Endothelial cell of umbilical vein (primary cell): ENCODE measurements at regions not wholly inside any gene's neighbourhood (a gene's known extent, or its start where the extent isn't known, plus 50 kb on each side); places are given as distances from the start of the nearest gene placed in this dataset.

Experiments used
- BruUV-seq: library from RNA; stranded (reverse); fragments of 400-500 nt; replicated peaks from 2 replicates; lab custom pipeline; 2021; lab: Mats Ljungman, UMichigan
- CTCF ChIA-PET: fragments of 300-600, 350-600 bp; sonication (Branson Sonifier 250); formaldehyde crosslinking; loops from one replicate; lab custom pipeline; 2021; ENCODE audit warnings: antibody characterized with exemption, inconsistent platforms; lab: Charles Lee
- POLR2A ChIA-PET: fragments of 300-600, 350-600 bp; sonication (Branson Sonifier 250); formaldehyde crosslinking; loops from one replicate; lab custom pipeline; 2021; ENCODE audit warnings: antibody characterized with exemption, inconsistent platforms; lab: Charles Lee
- DNase-seq: peaks from one replicate; pipeline ENCODE4 v3.0.0-alpha.2; 2011; ENCODE audit warnings: low read depth, low spot score
- FAIRE-seq: peaks from 2 replicates; lab custom pipeline; 2011; peaks lifted over from hg19 to GRCh38; lab: Jason Lieb, UNC
- H2AFZ ChIP-seq: 2 replicates; pipeline ENCODE4 v1.6.0; 2012; ENCODE audit warnings: low read depth, low read length, control low read depth, inconsistent platforms
- H3K27ac ChIP-seq: 2 replicates; pipeline ENCODE4 v1.5.1; 2011; ENCODE audit warnings: low read depth, mild to moderate bottlenecking, control low read depth, low read length, moderate library complexity; ENCODE audit not compliant: insufficient read depth
- H3K27me3 ChIP-seq, 2 experiments: 2 replicates each; pipeline versions ENCODE4 v1.6.0 to v1.6.1; 2011; ENCODE audit warnings: low read length in 2 of 2, mixed read lengths in 1 of 2; ENCODE audit not compliant: control insufficient read depth in 2 of 2, insufficient read depth in 2 of 2
- H3K36me3 ChIP-seq, 2 experiments: 2 replicates in 1 of 2; 3 replicates in 1 of 2; pipeline ENCODE4 v1.5.1; 2011; ENCODE audit warnings: low read length in 2 of 2, mild to moderate bottlenecking in 1 of 2, moderate library complexity in 1 of 2; ENCODE audit not compliant: control insufficient read depth in 2 of 2, insufficient read depth in 2 of 2; ENCODE audit errors: extremely low read depth in 1 of 2
- H3K4me1 ChIP-seq: 3 replicates; pipeline ENCODE4 v1.5.1; 2011; ENCODE audit warnings: mild to moderate bottlenecking, low read length; ENCODE audit not compliant: control insufficient read depth, insufficient read depth; ENCODE audit errors: extremely low read depth
- H3K4me2 ChIP-seq: 2 replicates; pipeline ENCODE4 v1.6.1; 2011; ENCODE audit warnings: low read length, control low read depth, mixed read lengths; ENCODE audit not compliant: insufficient read depth
- H3K4me3 ChIP-seq, 3 experiments: fragments of 200-600 bp in 1 of 3; sonication (generic), shearing (Covaris generic) in 1 of 3; replicated peaks in 1 of 3; 2 replicates each; pipeline ENCODE4 v1.5.1; 2011 to 2016; ENCODE audit warnings: control low read depth in 3 of 3, low read length in 3 of 3, mild to moderate bottlenecking in 2 of 3, inconsistent platforms in 1 of 3, low read depth in 1 of 3, moderate library complexity in 1 of 3; ENCODE audit not compliant: insufficient read depth in 1 of 3
- H3K79me2 ChIP-seq: 2 replicates; pipeline ENCODE4 v1.6.0; 2012; ENCODE audit warnings: low read length, inconsistent platforms; ENCODE audit not compliant: control insufficient read depth, insufficient read depth
- H3K9ac ChIP-seq: replicated peaks from 2 replicates; pipeline ENCODE3; 2011; ENCODE audit warnings: low read length, control low read depth; ENCODE audit not compliant: insufficient read depth; ENCODE audit errors: extremely low read depth
- H3K9me1 ChIP-seq: replicated peaks from 3 replicates; pipeline ENCODE4 v1.6.0; 2011; ENCODE audit warnings: mild to moderate bottlenecking, low read length; ENCODE audit not compliant: control insufficient read depth, insufficient read depth; ENCODE audit errors: extremely low read depth
- H3K9me3 ChIP-seq: replicated peaks from 2 replicates; pipeline ENCODE4 v1.5.1; 2012; ENCODE audit warnings: low read length, inconsistent platforms; ENCODE audit not compliant: control insufficient read depth, insufficient read depth
- H4K20me1 ChIP-seq: replicated peaks from 2 replicates; pipeline ENCODE3; 2011; ENCODE audit warnings: mild to moderate bottlenecking, low read length; ENCODE audit not compliant: control insufficient read depth, insufficient read depth; ENCODE audit errors: extremely low read depth
- CTCF ChIP-seq, 2 donors: IDR thresholded peaks; 1 replicate in 1 of 2; 2 replicates in 1 of 2; pipeline ENCODE4 v1.5.1; 2011; ENCODE audit warnings: low read length in 2 of 2, mild to moderate bottlenecking in 2 of 2, moderate library complexity in 2 of 2, control low read depth in 1 of 2, inconsistent platforms in 1 of 2, low read depth in 1 of 2; ENCODE audit not compliant: insufficient read depth in 1 of 2; ENCODE audit errors: extremely low read depth in 1 of 2
- EZH2 ChIP-seq: IDR thresholded peaks from 2 replicates; pipeline ENCODE4 v1.6.1; 2012; ENCODE audit warnings: borderline replicate concordance, low read depth, mild to moderate bottlenecking, moderate library complexity, low read length, inconsistent platforms; ENCODE audit not compliant: severe bottlenecking
- FOS ChIP-seq: IDR thresholded peaks from 2 replicates; pipeline ENCODE4 v1.6.1; 2011; ENCODE audit warnings: mild to moderate bottlenecking, low read length, moderate library complexity, borderline replicate concordance; ENCODE audit not compliant: insufficient read depth
- GATA2 ChIP-seq: IDR thresholded peaks from 2 replicates; pipeline ENCODE4 v1.7.0; 2011; ENCODE audit warnings: low read depth, mild to moderate bottlenecking, moderate library complexity, mixed read lengths, low read length; ENCODE audit not compliant: insufficient read length, insufficient read depth
- JUN ChIP-seq: IDR thresholded peaks from 2 replicates; pipeline ENCODE4 v1.6.1; 2011; ENCODE audit warnings: borderline replicate concordance, low read depth; ENCODE audit not compliant: insufficient read length, insufficient read depth
- MAX ChIP-seq: IDR thresholded peaks from 2 replicates; pipeline ENCODE4 v1.6.1; 2011; ENCODE audit not compliant: insufficient read depth, insufficient read length
- MYC ChIP-seq: IDR thresholded peaks from one replicate; pipeline ENCODE4 v1.6.1; 2011; ENCODE audit warnings: mild to moderate bottlenecking, low read depth, low read length
- POLR2A ChIP-seq: IDR thresholded peaks from 2 replicates; pipeline ENCODE4 v1.6.1; 2012; ENCODE audit warnings: low read depth, mild to moderate bottlenecking, control low read depth, low read length
- POLR2AphosphoS5 ChIP-seq: IDR thresholded peaks from 2 replicates; pipeline ENCODE4 v1.6.1; 2012; ENCODE audit warnings: low read depth, mild to moderate bottlenecking, control low read depth, low read length, moderate library complexity; ENCODE audit not compliant: insufficient read depth
- dilution Hi-C: fragments of 300-500 bp; cut with MboI; formaldehyde crosslinking; loops from one replicate; pipeline ENCODE4 v1.15.0; 2019; ENCODE audit warnings: low sequenced_read_pairs; ENCODE audit not compliant: extremely low pct_ligation_motif_present
- intact Hi-C: fragments of 100-400 bp; cut with micrococcal nuclease; formaldehyde crosslinking; loops from one replicate; pipeline ENCODE4 v1.10.0; 2022

- DNase-seq (no peak), FAIRE-seq (no peak)
- peaks cover 4% of the 10 kb centered on the region for H3K9me3 ChIP-seq
- intact Hi-C loops: no loop called here
- H3K4me2 ChIP-seq: no peak overlapping the region
- POLR2A ChIA-PET: no interaction called here
- no TSS peak for BruUV-seq
- dilution Hi-C loops: no loop called here
- H3K36me3 ChIP-seq: no peaks in the 10 kb centered on the region
- H3K79me2 ChIP-seq: no peaks in the 10 kb centered on the region
- H3K27ac ChIP-seq: no peak overlapping the region
- no peak overlapping the region for H3K9ac ChIP-seq
- H3K4me3 ChIP-seq: no peak overlapping the region
- H2AFZ ChIP-seq: no peak overlapping the region
- H4K20me1 ChIP-seq: no peaks in the 10 kb centered on the region
- H3K9me1 ChIP-seq: no peaks in the 10 kb centered on the region
- H3K4me1 ChIP-seq: no peaks in the 10 kb centered on the region
- CTCF ChIA-PET: no interaction called here
- no peak for TF ChIP-seq MAX
- no peaks in the 10 kb centered on the region for H3K27me3 ChIP-seq
Observed at GRCh38 chr18:73850782-73851181, 296.9 kb downstream of the FBXO15 start.

GRCh38 chr18:73848656-73849055, 299.0 kb downstream of the FBXO15 start:
- intact Hi-C loops: no loop called here
- no peak for FAIRE-seq
- CTCF ChIA-PET: no interaction called here
- Histone ChIP-seq H3K4me1 (no peaks in the 10 kb centered on the region), H3K4me3 (no peak overlapping the region), H3K9me1 (no peaks in the 10 kb centered on the region), H4K20me1 (no peaks in the 10 kb centered on the region), H3K4me2 (no peak overlapping the region), H3K9ac (no peak overlapping the region), H3K27me3 (no peaks in the 10 kb centered on the region), H3K9me3 (no peaks in the 10 kb centered on the region), H3K79me2 (no peaks in the 10 kb centered on the region), H3K36me3 (no peaks in the 10 kb centered on the region), H2AFZ (no peak overlapping the region), H3K27ac (no peak overlapping the region)
- dilution Hi-C loops: no loop called here
- no peak for DNase-seq
- POLR2A ChIA-PET: no interaction called here
- TF ChIP-seq EZH2 (no peak), MYC (no peak), CTCF (IDR thresholded peaks at IDR 0.05; ENCODE audit: extremely low read depth in 1 of 2, insufficient read depth in 1 of 2, low read depth in 1 of 2, low read length in 2 of 2) (no peak), FOS (no peak), GATA2 (no peak), POLR2A (no peak), JUN (no peak), POLR2AphosphoS5 (no peak), MAX (no peak)
- BruUV-seq: no TSS peak
